A673 (cell line): ENCODE measurements at regions not wholly inside any gene's neighbourhood (a gene's known extent, or its start where the extent isn't known, plus 50 kb on each side); places are given as distances from the start of the nearest gene placed in this dataset.

Experiments used
- EZH2 ChIP-seq: fragments of 200-600 bp; sonication (generic); IDR thresholded peaks from 2 replicates; pipeline ENCODE4 v1.6.1; 2017; ENCODE audit warnings: borderline replicate concordance, low read depth, mild to moderate bottlenecking, mixed read lengths, antibody characterized with exemption, low read length; ENCODE audit not compliant: poor library complexity, severe bottlenecking
- TF ChIP-seq, protein P1 (sequence below): fragments of 300-800, 200-600 bp; sonication (generic); conservative IDR thresholded peaks from 2 replicates; pipeline ENCODE4 v1.5.1; 2017; ENCODE audit warnings: low read depth, mild to moderate bottlenecking, antibody characterized with exemption, low read length, moderate library complexity, mixed read lengths

DNA sequence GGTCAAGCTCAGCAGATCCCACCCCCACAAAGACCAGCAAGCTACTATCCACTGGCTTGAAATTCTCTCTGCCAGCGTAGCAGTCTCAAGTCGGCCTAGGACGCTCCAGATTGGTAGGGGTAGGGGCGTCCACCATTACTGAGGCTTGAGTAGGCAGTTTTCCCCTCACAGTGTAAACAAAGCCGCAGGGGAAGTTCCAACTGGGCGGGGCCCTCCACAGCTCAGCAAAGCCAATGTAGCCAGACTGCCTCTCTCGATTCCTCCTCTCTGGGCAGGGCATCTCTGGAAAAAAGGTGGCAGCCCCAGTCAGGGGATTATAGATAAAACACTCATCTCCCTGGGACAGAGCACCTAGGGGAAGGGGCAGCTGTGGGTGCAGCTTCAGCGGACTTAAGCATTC, 1064.9 kb upstream of the TENM4 start:
- TF ChIP-seq, protein P1, sequence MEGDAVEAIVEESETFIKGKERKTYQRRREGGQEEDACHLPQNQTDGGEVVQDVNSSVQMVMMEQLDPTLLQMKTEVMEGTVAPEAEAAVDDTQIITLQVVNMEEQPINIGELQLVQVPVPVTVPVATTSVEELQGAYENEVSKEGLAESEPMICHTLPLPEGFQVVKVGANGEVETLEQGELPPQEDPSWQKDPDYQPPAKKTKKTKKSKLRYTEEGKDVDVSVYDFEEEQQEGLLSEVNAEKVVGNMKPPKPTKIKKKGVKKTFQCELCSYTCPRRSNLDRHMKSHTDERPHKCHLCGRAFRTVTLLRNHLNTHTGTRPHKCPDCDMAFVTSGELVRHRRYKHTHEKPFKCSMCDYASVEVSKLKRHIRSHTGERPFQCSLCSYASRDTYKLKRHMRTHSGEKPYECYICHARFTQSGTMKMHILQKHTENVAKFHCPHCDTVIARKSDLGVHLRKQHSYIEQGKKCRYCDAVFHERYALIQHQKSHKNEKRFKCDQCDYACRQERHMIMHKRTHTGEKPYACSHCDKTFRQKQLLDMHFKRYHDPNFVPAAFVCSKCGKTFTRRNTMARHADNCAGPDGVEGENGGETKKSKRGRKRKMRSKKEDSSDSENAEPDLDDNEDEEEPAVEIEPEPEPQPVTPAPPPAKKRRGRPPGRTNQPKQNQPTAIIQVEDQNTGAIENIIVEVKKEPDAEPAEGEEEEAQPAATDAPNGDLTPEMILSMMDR: no peak
- no peak for TF ChIP-seq EZH2
